ENCODE measurements at regions not wholly inside any gene's neighbourhood (a gene's known extent, or its start where the extent isn't known, plus 50 kb on each side); places are given as distances from the start of the nearest gene placed in this dataset.

- peaks cover 0 to 8% (median 1%) of the 10 kb centered on the region in 7 donors for H3K9me3 Mint-ChIP-seq
- Histone ChIP-seq H3K79me2 (ENCODE audit: insufficient read depth, low read length) (no peaks in the 10 kb centered on the region), H3K27me3 (ENCODE audit: control insufficient read depth in 2 of 2, insufficient read depth in 2 of 2, low read length in 2 of 2) (no peaks in the 10 kb centered on the region), H3K9ac (ENCODE audit: insufficient read depth, low read length, poor library complexity, severe bottlenecking) (no peak overlapping the region), H3K4me3 (replicated peaks in 1 of 3; ENCODE audit: low read depth in 2 of 3, low read length in 3 of 3) (no peak overlapping the region), H3K27ac (ENCODE audit: low read depth in 1 of 2, low read length in 2 of 2) (no peak overlapping the region), H3K4me2 (replicated peaks; ENCODE audit: extremely low read depth, low read length, poor library complexity, severe bottlenecking) (no peak overlapping the region), H4K20me1 (ENCODE audit: insufficient read depth, low read length) (no peaks in the 10 kb centered on the region), H3K4me1 (ENCODE audit: control insufficient read depth in 1 of 2, insufficient read depth in 2 of 2, low read length in 2 of 2) (no peaks in the 10 kb centered on the region), H3K9me3 (replicated peaks in 1 of 2; ENCODE audit: control insufficient read depth in 1 of 2, insufficient read depth in 1 of 2, low read length in 2 of 2) (peaks cover 0 to 8% of the 10 kb centered on the region in 2 donors), H3K36me3 (replicated peaks in 1 of 2; ENCODE audit: control insufficient read depth in 1 of 2, insufficient read depth in 2 of 2, low read length in 2 of 2) (no peaks in the 10 kb centered on the region), H2AFZ (ENCODE audit: insufficient read depth, low read depth, low read length, poor library complexity, severe bottlenecking) (no peak overlapping the region)
- no peaks in the 10 kb centered on the region for H3K27me3 Mint-ChIP-seq (ENCODE audit: low read depth in 3 of 3)
- 83% methylated on average over 1 of the region's 3 CpGs for WGBS (ENCODE audit: insufficient coverage)
- H3K27ac Mint-ChIP-seq: no peak overlapping the region
- DNase-seq: no peak
- no peaks in the 10 kb centered on the region for H3K4me1 Mint-ChIP-seq
- no peaks in the 10 kb centered on the region for H3K36me3 Mint-ChIP-seq
- intact Hi-C loops (cut with micrococcal nuclease): no loop called here
- TF ChIP-seq CTCF (IDR thresholded peaks at IDR 0.05): no peak
- no peak overlapping the region for H3K4me3 Mint-ChIP-seq
Observed at GRCh38 chrX:36436361-36436760, 516.8 kb downstream of the CFAP47 start.

- no peak for DNase-seq
- Histone ChIP-seq H3K27ac (ENCODE audit: low read depth in 1 of 2, low read length in 2 of 2) (no peak overlapping the region), H3K36me3 (replicated peaks in 1 of 2; ENCODE audit: control insufficient read depth in 1 of 2, insufficient read depth in 2 of 2, low read length in 2 of 2) (no peaks in the 10 kb centered on the region), H3K4me3 (replicated peaks in 1 of 3; ENCODE audit: low read depth in 2 of 3, low read length in 3 of 3) (no peak overlapping the region), H3K4me1 (ENCODE audit: control insufficient read depth in 1 of 2, insufficient read depth in 2 of 2, low read length in 2 of 2) (no peaks in the 10 kb centered on the region), H4K20me1 (ENCODE audit: insufficient read depth, low read length) (no peaks in the 10 kb centered on the region), H3K9me3 (replicated peaks in 1 of 2; ENCODE audit: control insufficient read depth in 1 of 2, insufficient read depth in 1 of 2, low read length in 2 of 2) (no peaks in the 10 kb centered on the region), H3K9ac (ENCODE audit: insufficient read depth, low read length, poor library complexity, severe bottlenecking) (no peak overlapping the region), H2AFZ (ENCODE audit: insufficient read depth, low read depth, low read length, poor library complexity, severe bottlenecking) (no peak overlapping the region), H3K27me3 (ENCODE audit: control insufficient read depth in 2 of 2, insufficient read depth in 2 of 2, low read length in 2 of 2) (no peaks in the 10 kb centered on the region), H3K4me2 (replicated peaks; ENCODE audit: extremely low read depth, low read length, poor library complexity, severe bottlenecking) (no peak overlapping the region), H3K79me2 (ENCODE audit: insufficient read depth, low read length) (no peaks in the 10 kb centered on the region)
- Mint-ChIP-seq H3K4me1 (no peaks in the 10 kb centered on the region), H3K9me3 (peaks cover 0 to 5% (median 0%) of the 10 kb centered on the region in 7 donors), H3K36me3 (no peaks in the 10 kb centered on the region), H3K4me3 (no peak overlapping the region), H3K27me3 (ENCODE audit: low read depth in 3 of 3) (no peaks in the 10 kb centered on the region), H3K27ac (no peak overlapping the region)
- WGBS (ENCODE audit: insufficient coverage): no CpG with 5 or more reads among the region's 3 CpGs
- intact Hi-C loops (cut with micrococcal nuclease): no loop called here
- TF ChIP-seq CTCF (IDR thresholded peaks at IDR 0.05): no peak
Observed at GRCh38 chrX:36443007-36443406, 523.5 kb downstream of the CFAP47 start.

Measured in CD14-positive monocyte (primary cell).